NB4 (cell line): ENCODE measurements at regions not wholly inside any gene's neighbourhood (a gene's known extent, or its start where the extent isn't known, plus 50 kb on each side); places are given as distances from the start of the nearest gene placed in this dataset.

Experiments used
- CTCF ChIP-seq: IDR thresholded peaks from one replicate; pipeline ENCODE4 v1.5.1; 2012; ENCODE audit warnings: low read depth, low read length
- MAX ChIP-seq: IDR thresholded peaks from 2 replicates; pipeline ENCODE4 v1.6.1; 2011; ENCODE audit warnings: low read depth, low read length
- POLR2A ChIP-seq: IDR thresholded peaks from 2 replicates; pipeline ENCODE4 v1.6.1; 2011; ENCODE audit warnings: mild to moderate bottlenecking; ENCODE audit not compliant: insufficient read length; ENCODE audit errors: extremely low read depth

- TF ChIP-seq CTCF (no peak), MAX (no peak), POLR2A (no peak)
Measured at GRCh38 chr7:120171406-120171805, 101.6 kb upstream of the KCND2 start.
